OCI-LY7 (cell line): ENCODE measurements at regions not wholly inside any gene's neighbourhood (a gene's known extent, or its start where the extent isn't known, plus 50 kb on each side); places are given as distances from the start of the nearest gene placed in this dataset.
"Not testable (repeated sequence)": the region's sequence is repeated elsewhere in the genome, so short reads cannot be mapped to it uniquely, and the experiment has no call there.

ENCODE experiments used
- BruUV-seq: library from RNA; stranded (reverse); fragments of 400-500 nt; replicated peaks from 2 replicates; lab custom pipeline; 2021; lab: Mats Ljungman, UMichigan
- CTCF ChIA-PET: fragments of 300-600 bp; sonication (Branson Sonifier 250); formaldehyde crosslinking; loops from one replicate; lab custom pipeline; 2022; ENCODE audit warnings: antibody characterized with exemption; ENCODE audit not compliant: unreplicated experiment; lab: Charles Lee
- POLR2A ChIA-PET: fragments of 300-600 bp; sonication (Branson Sonifier 250); formaldehyde crosslinking; loops from one replicate; lab custom pipeline; 2022; ENCODE audit warnings: antibody characterized with exemption; lab: Charles Lee
- DNase-seq: peaks from one replicate; pipeline ENCODE4 v3.0.0-alpha.2; 2015; ENCODE audit warnings: low spot score
- H2AFZ ChIP-seq: fragments of 200-600 bp; sonication (generic), shearing (Covaris generic); 2 replicates; pipeline ENCODE4 v1.6.1; 2014; ENCODE audit warnings: mild to moderate bottlenecking, antibody characterized with exemption, low read length, moderate library complexity
- H3K27ac ChIP-seq: fragments of 200-600 bp; sonication (generic); 2 replicates; pipeline ENCODE4 v1.5.1; 2014; ENCODE audit warnings: mixed run types, low read depth, mild to moderate bottlenecking, moderate library complexity, low read length, inconsistent platforms; ENCODE audit not compliant: poor library complexity, severe bottlenecking
- H3K36me3 ChIP-seq: fragments of 200-600 bp; sonication (generic); 2 replicates; pipeline ENCODE4 v1.6.1; 2014; ENCODE audit warnings: mild to moderate bottlenecking, antibody characterized with exemption, low read length, moderate library complexity, mixed read lengths; ENCODE audit not compliant: insufficient read depth
- H3K4me1 ChIP-seq: fragments of 200-600 bp; sonication (generic); 2 replicates; pipeline ENCODE4 v1.5.1; 2014; ENCODE audit warnings: mild to moderate bottlenecking, low read length; ENCODE audit not compliant: insufficient read depth, poor library complexity, severe bottlenecking
- H3K4me2 ChIP-seq: fragments of 200-600 bp; sonication (generic); 2 replicates; pipeline ENCODE4 v1.6.1; 2014; ENCODE audit warnings: mild to moderate bottlenecking, low read length
- H3K4me3 ChIP-seq: fragments of 200-600 bp; sonication (generic); 2 replicates; pipeline ENCODE4 v1.5.1; 2014; ENCODE audit warnings: mild to moderate bottlenecking, low read depth, low read length; ENCODE audit not compliant: poor library complexity, severe bottlenecking
- H3K79me2 ChIP-seq: fragments of 200-600 bp; sonication (generic); 2 replicates; pipeline ENCODE4 v1.6.1; 2016; ENCODE audit warnings: low read depth, mild to moderate bottlenecking, low read length, moderate library complexity, mixed read lengths; ENCODE audit not compliant: insufficient read depth
- H3K9me2 ChIP-seq: fragments of 200-600 bp; sonication (generic); 2 replicates; pipeline ENCODE4 v1.6.1; 2016; ENCODE audit warnings: mild to moderate bottlenecking, low read length, mixed read lengths; ENCODE audit not compliant: insufficient read depth
- H3K9me3 ChIP-seq: fragments of 200-600 bp; sonication (generic); 2 replicates; pipeline ENCODE4 v1.6.1; 2014; ENCODE audit warnings: mild to moderate bottlenecking, mixed run types, low read length, mixed read lengths
- H4K20me1 ChIP-seq: fragments of 200-600 bp; sonication (generic); 2 replicates; pipeline ENCODE4 v1.6.1; 2014; ENCODE audit warnings: mild to moderate bottlenecking, antibody characterized with exemption, low read length, moderate library complexity, mixed read lengths; ENCODE audit not compliant: insufficient read depth
- EZH2phosphoT487 ChIP-seq: fragments of 200-600 bp; sonication (generic); IDR thresholded peaks from 2 replicates; pipeline ENCODE4 v1.6.1; 2018; ENCODE audit warnings: low read depth, borderline replicate concordance, mild to moderate bottlenecking, mixed run types, antibody characterized with exemption, low read length, moderate library complexity, mixed read lengths
- intact Hi-C: fragments of 100-400 bp; cut with micrococcal nuclease; formaldehyde crosslinking; loops from one replicate; pipeline ENCODE4 v1.10.0; 2022; ENCODE audit not compliant: unreplicated experiment
- TF ChIP-seq, protein P1 (sequence below): fragments of 200-600 bp; sonication (generic); conservative IDR thresholded peaks from 2 replicates; pipeline ENCODE4 v1.5.1; 2014; ENCODE audit warnings: mild to moderate bottlenecking, antibody characterized with exemption, low read length, moderate library complexity, mixed read lengths

DNA sequence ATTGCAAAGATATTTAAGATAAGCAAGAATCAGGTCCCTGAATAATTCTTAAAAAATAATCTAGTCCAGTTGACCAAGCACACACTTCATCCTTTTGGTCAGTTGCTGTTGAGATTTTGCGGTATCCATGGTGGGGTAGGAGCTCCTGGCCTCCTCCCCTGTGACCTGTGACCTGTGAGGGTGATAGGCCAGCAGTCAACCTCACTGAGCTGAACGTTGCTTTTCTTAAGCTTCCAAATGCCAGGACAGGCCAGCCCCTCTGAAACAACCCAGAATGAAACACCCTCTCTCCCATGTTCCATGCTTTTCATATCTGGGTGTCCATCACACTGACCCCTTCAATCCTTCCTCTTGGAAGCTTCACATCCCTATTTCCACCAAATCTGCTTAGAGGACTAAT is 164.9 kb downstream of the THBS2 start:
- Histone ChIP-seq H4K20me1 (no peaks in the 10 kb centered on the region), H3K36me3 (no peaks in the 10 kb centered on the region), H3K9me2 (no peaks in the 10 kb centered on the region), H3K4me2 (no peak overlapping the region), H3K4me1 (no peaks in the 10 kb centered on the region), H3K79me2 (no peaks in the 10 kb centered on the region), H3K9me3 (no peaks in the 10 kb centered on the region), H3K4me3 (no peak overlapping the region), H2AFZ (no peak overlapping the region), H3K27ac (no peak overlapping the region)
- intact Hi-C loops = no loop called here
- TF ChIP-seq, protein P1, sequence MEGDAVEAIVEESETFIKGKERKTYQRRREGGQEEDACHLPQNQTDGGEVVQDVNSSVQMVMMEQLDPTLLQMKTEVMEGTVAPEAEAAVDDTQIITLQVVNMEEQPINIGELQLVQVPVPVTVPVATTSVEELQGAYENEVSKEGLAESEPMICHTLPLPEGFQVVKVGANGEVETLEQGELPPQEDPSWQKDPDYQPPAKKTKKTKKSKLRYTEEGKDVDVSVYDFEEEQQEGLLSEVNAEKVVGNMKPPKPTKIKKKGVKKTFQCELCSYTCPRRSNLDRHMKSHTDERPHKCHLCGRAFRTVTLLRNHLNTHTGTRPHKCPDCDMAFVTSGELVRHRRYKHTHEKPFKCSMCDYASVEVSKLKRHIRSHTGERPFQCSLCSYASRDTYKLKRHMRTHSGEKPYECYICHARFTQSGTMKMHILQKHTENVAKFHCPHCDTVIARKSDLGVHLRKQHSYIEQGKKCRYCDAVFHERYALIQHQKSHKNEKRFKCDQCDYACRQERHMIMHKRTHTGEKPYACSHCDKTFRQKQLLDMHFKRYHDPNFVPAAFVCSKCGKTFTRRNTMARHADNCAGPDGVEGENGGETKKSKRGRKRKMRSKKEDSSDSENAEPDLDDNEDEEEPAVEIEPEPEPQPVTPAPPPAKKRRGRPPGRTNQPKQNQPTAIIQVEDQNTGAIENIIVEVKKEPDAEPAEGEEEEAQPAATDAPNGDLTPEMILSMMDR = no peak
- no peak for TF ChIP-seq EZH2phosphoT487
- ChIA-PET CTCF (no interaction called here), POLR2A (no interaction called here)
- BruUV-seq = no TSS peak
- no peak for DNase-seq

DNA sequence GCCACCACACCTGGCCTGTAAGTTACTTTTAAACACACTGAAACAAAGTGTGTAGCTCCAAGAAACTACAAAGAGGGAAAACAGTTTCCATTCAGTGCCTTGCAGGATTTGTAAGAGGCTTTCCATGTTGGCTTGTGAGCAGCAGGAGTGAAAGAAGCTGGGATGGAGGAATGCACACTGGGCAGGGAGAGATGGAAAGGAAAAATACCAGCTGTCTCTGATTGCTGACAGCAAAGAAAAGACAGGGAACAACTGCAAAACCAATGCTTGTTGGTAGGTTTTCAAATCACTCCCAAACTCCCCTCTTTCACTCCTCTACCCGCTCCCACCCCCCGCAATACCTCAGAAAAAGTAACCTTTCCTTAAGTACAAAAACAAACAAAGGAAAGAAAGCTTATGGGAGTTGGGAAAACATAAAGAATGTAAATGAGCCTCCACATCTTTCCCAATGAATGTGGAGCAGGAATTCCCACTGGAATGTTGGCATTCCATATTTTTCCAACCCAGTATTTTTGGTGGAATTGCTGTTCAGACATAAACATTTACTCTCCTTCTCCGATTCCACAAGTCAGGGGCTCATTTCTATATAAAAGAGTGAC is 166.1 kb downstream of the THBS2 start:
- POLR2A ChIA-PET = no interaction called here

DNA sequence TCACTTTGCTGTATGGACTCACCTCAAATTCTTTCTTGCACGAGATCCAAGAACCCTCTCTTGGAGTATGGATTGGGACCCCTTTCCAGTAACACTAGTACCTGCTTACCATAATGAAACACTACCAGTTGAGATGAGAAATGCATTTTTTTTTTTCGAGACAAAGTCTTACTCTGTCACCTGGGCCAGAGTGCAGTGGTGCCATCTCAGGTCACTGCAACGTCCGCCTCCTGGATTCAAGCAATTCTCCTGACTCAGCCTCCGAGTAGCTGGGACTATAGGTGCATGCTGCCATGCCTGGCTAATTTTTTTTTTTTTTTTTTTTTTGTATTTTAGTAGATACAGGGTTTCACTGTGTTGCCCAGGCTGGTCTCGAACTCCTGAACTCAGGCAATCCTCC is 167.0 kb downstream of the THBS2 start:
- H3K4me2 ChIP-seq, H3K9me2 ChIP-seq, H2AFZ ChIP-seq, H3K79me2 ChIP-seq, H3K27ac ChIP-seq, DNase-seq, BruUV-seq, H3K4me1 ChIP-seq, H4K20me1 ChIP-seq, H3K4me3 ChIP-seq, H3K36me3 ChIP-seq, POLR2A ChIA-PET, CTCF ChIA-PET, intact Hi-C loops, H3K9me3 ChIP-seq: not testable (repeated sequence)

More for the DNA sequence above, 166.1 kb downstream of the THBS2 start:
- Histone ChIP-seq H3K27ac (no peak overlapping the region), H3K36me3 (no peaks in the 10 kb centered on the region), H3K4me1 (no peaks in the 10 kb centered on the region), H3K4me3 (no peak overlapping the region), H3K79me2 (no peaks in the 10 kb centered on the region), H3K4me2 (no peak overlapping the region), H2AFZ (no peak overlapping the region), H4K20me1 (no peaks in the 10 kb centered on the region), H3K9me2 (no peaks in the 10 kb centered on the region), H3K9me3 (no peaks in the 10 kb centered on the region)
- DNase-seq = no peak
- TF ChIP-seq, protein P1 = no peak
- TF ChIP-seq EZH2phosphoT487 = no peak
- intact Hi-C loops = no loop called here
- CTCF ChIA-PET = no interaction called here
- no TSS peak for BruUV-seq
